H1 (cell line): ENCODE measurements at regions not wholly inside any gene's neighbourhood (a gene's known extent, or its start where the extent isn't known, plus 50 kb on each side); places are given as distances from the start of the nearest gene placed in this dataset.

ENCODE experiments used
- CTCF ChIA-PET: fragments of 300-600 bp; sonication (Branson Sonifier 250); formaldehyde crosslinking; loops from one replicate; lab custom pipeline; 2021; ENCODE audit not compliant: partially characterized antibody; lab: Charles Lee
- POLR2A ChIA-PET: fragments of 300-600 bp; sonication (Branson Sonifier 250); formaldehyde crosslinking; loops from one replicate; lab custom pipeline; 2021; ENCODE audit warnings: inconsistent platforms; ENCODE audit not compliant: partially characterized antibody; lab: Charles Lee
- DNase-seq, 2 experiments: peaks; one replicate each; pipeline versions ENCODE4 v3.0.0 to v3.0.0-alpha.2; 2010 to 2022; ENCODE audit warnings: low spot score in 2 of 2, low read depth in 1 of 2, mixed read lengths in 1 of 2
- FAIRE-seq: peaks from 2 replicates; lab custom pipeline; 2011; peaks lifted over from hg19 to GRCh38; lab: Jason Lieb, UNC
- H2AFZ ChIP-seq: 2 replicates; pipeline ENCODE4 v1.8.1; 2012; ENCODE audit warnings: low read length, inconsistent platforms
- H2AK5ac ChIP-seq: 2 replicates; pipeline ENCODE4 v1.6.1; 2013; ENCODE audit warnings: low read depth, low read length
- H2BK120ac ChIP-seq: replicated peaks from 2 replicates; pipeline ENCODE3; 2013; ENCODE audit warnings: low read depth, low read length, inconsistent platforms
- H2BK12ac ChIP-seq: 2 replicates; pipeline ENCODE4 v1.6.1; 2013; ENCODE audit warnings: low read depth, low read length
- H2BK15ac ChIP-seq: 2 replicates; pipeline ENCODE4 v1.6.1; 2013; ENCODE audit warnings: low read length
- H2BK20ac ChIP-seq: 2 replicates; pipeline ENCODE4 v1.6.1; 2013; ENCODE audit warnings: low read length
- H2BK5ac ChIP-seq: 2 replicates; pipeline ENCODE4 v1.6.1; 2013; ENCODE audit warnings: low read depth, low read length
- H3K14ac ChIP-seq: 2 replicates; pipeline ENCODE4 v1.6.1; 2013; ENCODE audit warnings: inconsistent platforms; ENCODE audit not compliant: insufficient read length
- H3K18ac ChIP-seq: 2 replicates; pipeline ENCODE4 v1.6.1; 2013; ENCODE audit warnings: low read length; ENCODE audit errors: extremely low read depth
- H3K23ac ChIP-seq: 2 replicates; pipeline ENCODE4 v1.6.1; 2013; ENCODE audit warnings: inconsistent platforms; ENCODE audit not compliant: insufficient read length
- H3K23me2 ChIP-seq: 2 replicates; pipeline ENCODE4 v1.6.1; 2013; ENCODE audit warnings: low read depth, low read length
- H3K27ac ChIP-seq: 2 replicates; pipeline ENCODE4 v1.6.1; 2011; ENCODE audit warnings: low read depth, low read length, inconsistent platforms
- H3K27me3 ChIP-seq, 4 experiments: replicated peaks in 1 of 4; 1 replicate in 1 of 4; 2 replicates in 3 of 4; pipeline versions ENCODE4 v1.6.1 to v1.8.1; 2011 to 2013; ENCODE audit warnings: low read length in 3 of 4, mild to moderate bottlenecking in 3 of 4, inconsistent platforms in 2 of 4, mixed read lengths in 2 of 4, moderate library complexity in 1 of 4; ENCODE audit not compliant: control insufficient read depth in 3 of 4, insufficient read depth in 3 of 4; ENCODE audit errors: extremely low read depth in 1 of 4
- H3K36me3 ChIP-seq, 4 experiments: 2 replicates each; pipeline versions ENCODE4 v1.6.1 to v1.8.1; 2011 to 2013; ENCODE audit warnings: mild to moderate bottlenecking in 4 of 4, low read length in 3 of 4, moderate library complexity in 2 of 4, control low read depth in 1 of 4, inconsistent platforms in 1 of 4; ENCODE audit not compliant: insufficient read depth in 4 of 4, control insufficient read depth in 2 of 4
- H3K4ac ChIP-seq: replicated peaks from 2 replicates; pipeline ENCODE3; 2013; ENCODE audit warnings: low read length, low read depth, mixed read lengths, inconsistent platforms; ENCODE audit not compliant: insufficient read length
- H3K4me1 ChIP-seq, 4 experiments: replicated peaks in 1 of 4; 1 replicate in 1 of 4; 2 replicates in 3 of 4; pipeline versions ENCODE4 v1.6.1 to v1.8.1; 2011 to 2013; ENCODE audit warnings: low read length in 3 of 4, inconsistent platforms in 2 of 4, mixed read lengths in 1 of 4; ENCODE audit not compliant: insufficient read depth in 4 of 4, control insufficient read depth in 3 of 4
- H3K4me2 ChIP-seq, 2 experiments: 2 replicates each; pipeline versions ENCODE4 v1.6.1 to v1.8.1; 2011 to 2013; ENCODE audit warnings: low read depth in 2 of 2, low read length in 2 of 2, control low read depth in 1 of 2, inconsistent platforms in 1 of 2, mild to moderate bottlenecking in 1 of 2; ENCODE audit not compliant: insufficient read depth in 1 of 2
- H3K4me3 ChIP-seq, 4 experiments: fragments of 200-600, 300-600 bp in 1 of 4; sonication (generic), shearing (Covaris generic), sonication (Bioruptor Twin) in 1 of 4; 2 replicates each; pipeline versions ENCODE4 v1.5.1 to v1.8.1; 2011 to 2016; ENCODE audit warnings: low read length in 4 of 4, low read depth in 3 of 4, control low read depth in 2 of 4, inconsistent platforms in 2 of 4, mild to moderate bottlenecking in 2 of 4, mixed read lengths in 1 of 4, moderate library complexity in 1 of 4; ENCODE audit not compliant: insufficient read depth in 2 of 4; ENCODE audit errors: extremely low read depth in 1 of 4
- H3K56ac ChIP-seq: replicated peaks from 2 replicates; pipeline ENCODE3; 2013; ENCODE audit warnings: low read depth, mild to moderate bottlenecking, mixed read lengths, low read length, inconsistent platforms; ENCODE audit not compliant: insufficient read length
- H3K79me1 ChIP-seq: 2 replicates; pipeline ENCODE4 v1.6.1; 2013; ENCODE audit warnings: low read depth, low read length, control low read depth
- H3K79me2 ChIP-seq, 2 experiments: 2 replicates each; pipeline versions ENCODE4 v1.6.1 to v1.8.1; 2012 to 2013; ENCODE audit warnings: low read length in 2 of 2, mild to moderate bottlenecking in 2 of 2, inconsistent platforms in 1 of 2; ENCODE audit not compliant: insufficient read depth in 2 of 2, control insufficient read depth in 1 of 2
- H3K9ac ChIP-seq, 4 experiments: replicated peaks in 1 of 4; 1 replicate in 1 of 4; 2 replicates in 3 of 4; pipeline versions ENCODE4 v1.6.1 to v1.8.1; 2011 to 2013; ENCODE audit warnings: low read depth in 3 of 4, low read length in 3 of 4, control low read depth in 2 of 4, mild to moderate bottlenecking in 2 of 4, moderate library complexity in 2 of 4, inconsistent platforms in 1 of 4; ENCODE audit errors: extremely low read depth in 1 of 4
- H3K9me3 ChIP-seq, 2 experiments: 2 replicates each; pipeline versions ENCODE4 v1.6.1 to v1.8.1; 2012 to 2013; ENCODE audit warnings: mild to moderate bottlenecking in 2 of 2, moderate library complexity in 2 of 2, control low read depth in 1 of 2, inconsistent platforms in 1 of 2, low read depth in 1 of 2, low read length in 1 of 2, mixed read lengths in 1 of 2; ENCODE audit not compliant: insufficient read depth in 2 of 2
- H4K20me1 ChIP-seq, 2 experiments: replicated peaks in 1 of 2; 2 replicates each; pipeline versions ENCODE3 to v1.8.1; 2011 to 2013; ENCODE audit warnings: inconsistent platforms in 2 of 2, low read length in 2 of 2, mild to moderate bottlenecking in 1 of 2; ENCODE audit not compliant: insufficient read depth in 2 of 2, control insufficient read depth in 1 of 2
- H4K5ac ChIP-seq: 2 replicates; pipeline ENCODE4 v1.6.1; 2013; ENCODE audit warnings: low read length, low read depth, mixed read lengths, inconsistent platforms; ENCODE audit not compliant: insufficient read length
- H4K8ac ChIP-seq: 2 replicates; pipeline ENCODE4 v1.8.0; 2013; ENCODE audit warnings: mild to moderate bottlenecking, moderate library complexity, low read length, inconsistent platforms; ENCODE audit not compliant: insufficient read depth; ENCODE audit errors: extremely low read depth
- H4K91ac ChIP-seq: replicated peaks from 2 replicates; pipeline ENCODE3; 2013; ENCODE audit warnings: low read length, mixed read lengths, inconsistent platforms; ENCODE audit not compliant: insufficient read length
- BRCA1 ChIP-seq: IDR thresholded peaks from 2 replicates; pipeline ENCODE4 v1.6.1; 2012; ENCODE audit warnings: low read depth, low read length, improper control_type of control experiment
- CHD2 ChIP-seq: IDR thresholded peaks from 2 replicates; pipeline ENCODE4 v1.6.1; 2012; ENCODE audit warnings: low read length, improper control_type of control experiment
- KDM4A ChIP-seq: IDR thresholded peaks from one replicate; pipeline ENCODE4 v1.7.1; 2012; ENCODE audit warnings: low read depth, mild to moderate bottlenecking, moderate library complexity, low read length, inconsistent platforms; ENCODE audit not compliant: severe bottlenecking
- MAFK ChIP-seq: IDR thresholded peaks from 2 replicates; pipeline ENCODE4 v1.6.1; 2012; ENCODE audit warnings: low read depth, mild to moderate bottlenecking, improper control_type of control experiment, low read length
- NANOG ChIP-seq: IDR thresholded peaks from 2 replicates; pipeline ENCODE4 v1.6.1; 2011; ENCODE audit warnings: low read length, low read depth, mild to moderate bottlenecking, inconsistent platforms; ENCODE audit not compliant: insufficient read depth, poor library complexity, severe bottlenecking
- NRF1 ChIP-seq: IDR thresholded peaks from 2 replicates; pipeline ENCODE4 v1.6.1; 2011; ENCODE audit warnings: mild to moderate bottlenecking, low read depth, low read length, improper control_type of control experiment
- PHF8 ChIP-seq: fragments of 200-600 bp; sonication (generic); conservative IDR thresholded peaks from 2 replicates; pipeline ENCODE4 v1.7.1; 2012; ENCODE audit warnings: low read depth, mild to moderate bottlenecking, inconsistent platforms, low read length, moderate library complexity
- POLR2AphosphoS5 ChIP-seq: IDR thresholded peaks from 2 replicates; pipeline ENCODE4 v1.6.1; 2011; ENCODE audit warnings: low read depth, low read length
- POU5F1 ChIP-seq: IDR thresholded peaks from 2 replicates; pipeline ENCODE4 v1.6.1; 2011; ENCODE audit warnings: low read depth, mild to moderate bottlenecking, low read length, moderate library complexity
- RBBP5 ChIP-seq: IDR thresholded peaks from 2 replicates; pipeline ENCODE4 v1.7.1; 2012; ENCODE audit warnings: low read depth, mild to moderate bottlenecking, inconsistent platforms, low read length, moderate library complexity, borderline replicate concordance
- SP1 ChIP-seq: IDR thresholded peaks from 2 replicates; pipeline ENCODE4 v1.6.1; 2011; ENCODE audit warnings: low read depth, low read length
- SP2 ChIP-seq: IDR thresholded peaks from 2 replicates; pipeline ENCODE4 v1.6.1; 2012; ENCODE audit warnings: mild to moderate bottlenecking, low read length, inconsistent platforms
- SRF ChIP-seq: IDR thresholded peaks from 2 replicates; pipeline ENCODE4 v1.6.1; 2011; ENCODE audit warnings: mild to moderate bottlenecking, low read depth, low read length, moderate library complexity
- SUZ12 ChIP-seq: fragments of 200-600 bp; sonication (generic); IDR thresholded peaks from 2 replicates; pipeline ENCODE4 v1.6.1; 2012; ENCODE audit warnings: mild to moderate bottlenecking, inconsistent platforms, low read length, moderate library complexity, mixed read lengths
- ZNF274 ChIP-seq: IDR thresholded peaks from 2 replicates; pipeline ENCODE4 v1.7.0; 2012; ENCODE audit warnings: low read length, borderline replicate concordance; ENCODE audit errors: extremely low read depth
- WGBS, 2 experiments: shearing (Covaris generic) in 1 of 2; methylation state at CpG; one replicate each; pipeline versions ENCODE4 v1.1.6 to v1.1.7; 2013 to 2015; ENCODE audit warnings: low lambda C conversion rate in 2 of 2, mixed read lengths in 2 of 2, inconsistent platforms in 1 of 2, low coverage in 1 of 2, missing lambda C conversion rate in 1 of 2; ENCODE audit not compliant: insufficient replicate concordance in 2 of 2, insufficient coverage in 1 of 2, insufficient read length in 1 of 2; ENCODE audit errors: extremely low coverage in 1 of 2, missing lambda C conversion rate in 1 of 2; 5-methylcytosine and 5-hydroxymethylcytosine counted together
- TF ChIP-seq, protein P1 (sequence below): IDR thresholded peaks from 2 replicates; pipeline ENCODE4 v1.6.1; 2012; ENCODE audit warnings: inconsistent platforms

DNA sequence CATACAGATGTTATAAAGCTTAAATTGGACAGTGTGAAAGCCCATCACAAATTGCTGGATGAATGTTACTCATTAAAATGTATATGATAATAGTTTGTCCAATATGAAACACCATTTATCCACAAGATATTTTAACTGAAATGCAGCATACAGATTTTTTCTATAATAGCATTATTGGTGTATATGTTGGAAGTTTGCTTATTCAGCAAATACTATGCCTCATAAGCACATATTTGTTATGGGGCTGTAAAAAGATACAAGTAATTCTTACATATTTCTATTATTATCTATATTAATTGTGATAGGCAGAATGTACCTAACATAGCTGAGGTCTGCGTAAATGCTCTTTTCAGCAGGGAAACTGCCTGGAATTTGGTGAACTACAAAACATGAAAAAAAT is 790.5 kb downstream of the DIPK2A start:
- Histone ChIP-seq H2BK15ac (no peak overlapping the region), H4K8ac (no peak overlapping the region), H2BK12ac (no peak overlapping the region), H4K5ac (no peak overlapping the region), H3K4me1 (no peaks in the 10 kb centered on the region), H4K20me1 (no peaks in the 10 kb centered on the region), H4K91ac (no peak overlapping the region), H2BK5ac (no peak overlapping the region), H3K4me3 (no peak overlapping the region), H3K36me3 (no peaks in the 10 kb centered on the region), H2BK20ac (no peak overlapping the region), H3K56ac (no peak overlapping the region), H3K79me1 (no peaks in the 10 kb centered on the region), H3K4ac (no peak overlapping the region), H2AFZ (no peak overlapping the region), H3K18ac (no peak overlapping the region), H2AK5ac (no peak overlapping the region), H3K79me2 (no peaks in the 10 kb centered on the region), H3K4me2 (no peak overlapping the region), H3K9ac (no peak overlapping the region), H3K23me2 (no peaks in the 10 kb centered on the region; the same call in 1 of the 2 replicates), H3K14ac (no peak overlapping the region), H3K23ac (no peak overlapping the region), H3K9me3 (peaks cover 4 to 5% of the 10 kb centered on the region in 2 experiments; a peak in 2 of 4 replicates), H2BK120ac (no peak overlapping the region), H3K27ac (no peak overlapping the region), H3K27me3 (no peaks in the 10 kb centered on the region)
- ChIA-PET POLR2A (no interaction called here), CTCF (no interaction called here)
- FAIRE-seq (no peak), DNase-seq (no peak)
- 95% methylated on average over 1 of the region's 1 CpG; no CpG with 5 or more reads in 1 of the 2 experiments for WGBS, 2 experiments
- TF ChIP-seq POU5F1: no peak
- no peak for TF ChIP-seq SP2
- TF ChIP-seq CHD2: no peak
- no peak for TF ChIP-seq POLR2AphosphoS5
- no peak for TF ChIP-seq NRF1
- no peak for TF ChIP-seq SP1
- no peak for TF ChIP-seq PHF8
- no peak; the same call in 1 of the 2 replicates for TF ChIP-seq MAFK
- no peak for TF ChIP-seq BRCA1
- TF ChIP-seq, protein P1, sequence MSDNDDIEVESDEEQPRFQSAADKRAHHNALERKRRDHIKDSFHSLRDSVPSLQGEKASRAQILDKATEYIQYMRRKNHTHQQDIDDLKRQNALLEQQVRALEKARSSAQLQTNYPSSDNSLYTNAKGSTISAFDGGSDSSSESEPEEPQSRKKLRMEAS: no peak
- no peak for TF ChIP-seq NANOG
- TF ChIP-seq RBBP5: no peak
- TF ChIP-seq KDM4A: no peak
- no peak for TF ChIP-seq ZNF274
- TF ChIP-seq SUZ12: no peak
- no peak for TF ChIP-seq SRF
